ENCODE measurements at regions not wholly inside any gene's neighbourhood (a gene's known extent, or its start where the extent isn't known, plus 50 kb on each side); places are given as distances from the start of the nearest gene placed in this dataset.

DNA sequence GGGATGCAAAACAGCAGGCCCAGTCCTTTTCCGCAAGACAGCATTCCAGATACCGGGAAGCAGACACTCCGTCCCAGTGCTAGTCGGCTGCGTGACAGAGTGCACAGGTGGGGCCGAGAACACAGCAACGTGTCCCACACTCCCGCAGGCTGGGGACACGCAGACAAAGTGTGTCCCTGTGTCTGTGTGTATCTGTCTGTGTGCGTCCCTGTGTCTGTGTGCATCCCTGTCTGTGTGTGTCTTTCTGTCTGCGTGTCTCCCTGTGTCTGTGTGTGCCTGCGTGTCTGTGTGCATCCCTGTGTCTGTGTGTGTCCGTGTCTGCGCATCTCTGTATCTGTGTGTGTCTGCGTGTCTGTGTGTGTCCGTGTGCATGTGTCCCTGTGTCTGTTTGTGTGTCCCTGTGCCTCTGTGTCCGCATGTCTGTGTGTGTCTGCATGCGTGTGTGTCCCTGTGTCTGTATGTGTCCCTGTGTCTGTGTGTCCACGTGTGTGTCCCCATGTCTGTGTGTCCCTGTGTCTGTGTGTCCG is 137.0 kb downstream of the MRPL36 start:
- peaks cover 88% of the 10 kb centered on the region for H3K27me3 ChIP-seq (ENCODE audit: insufficient read depth, low read depth)

GRCh38 chr5:1661831-1662558 is 137.6 kb downstream of the MRPL36 start:
- no peak for TF ChIP-seq CTCF (conservative IDR thresholded peaks at IDR 0.05)
- no peak for TF ChIP-seq EZH2 (IDR thresholded peaks at IDR 0.05; ENCODE audit: low read depth)
- no peaks in the 10 kb centered on the region for H3K9me3 ChIP-seq (ENCODE audit: insufficient read depth, low read depth)
- no peak overlapping the region for H2AFZ ChIP-seq
- H3K36me3 ChIP-seq (ENCODE audit: low read depth) = no peaks in the 10 kb centered on the region
- intact Hi-C loops (cut with micrococcal nuclease; ENCODE audit: unreplicated experiment) = no loop called here
- POLR2A ChIA-PET (ENCODE audit: unreplicated experiment) = no interaction called here
- no peaks in the 10 kb centered on the region for H3K9me2 ChIP-seq (ENCODE audit: insufficient read depth)
- no peaks in the 10 kb centered on the region for H4K20me1 ChIP-seq (ENCODE audit: insufficient read depth)
- no peaks in the 10 kb centered on the region for H3K4me1 ChIP-seq (replicated peaks; ENCODE audit: insufficient read depth)
- no peak overlapping the region for H3K4me2 ChIP-seq
- peaks cover 94% of the 10 kb centered on the region for H3K27me3 ChIP-seq (ENCODE audit: insufficient read depth, low read depth)
- DNase-seq = peak in 1 of 2 experiments; percentile 33
- no TSS peak for BruUV-seq (replicated peaks)
- H3F3A ChIP-seq (ENCODE audit: insufficient read depth, low read depth) = no peaks in the 10 kb centered on the region
- H3K27ac ChIP-seq = no peak overlapping the region
- no peaks in the 10 kb centered on the region for H3K79me2 ChIP-seq (ENCODE audit: low read depth)
- no peak overlapping the region for H3K4me3 ChIP-seq
- CTCF ChIA-PET = no interaction called here

More for the DNA sequence above, 137.0 kb downstream of the MRPL36 start:
- intact Hi-C loops (cut with micrococcal nuclease; ENCODE audit: unreplicated experiment) = no loop called here
- no peak overlapping the region for H2AFZ ChIP-seq
- no peaks in the 10 kb centered on the region for H3K79me2 ChIP-seq (ENCODE audit: low read depth)
- ChIA-PET POLR2A (ENCODE audit: unreplicated experiment) (no interaction called here), CTCF (no interaction called here)
- H3K9me3 ChIP-seq (ENCODE audit: insufficient read depth, low read depth) = no peaks in the 10 kb centered on the region
- TF ChIP-seq EZH2 (IDR thresholded peaks at IDR 0.05; ENCODE audit: low read depth) = no peak
- TF ChIP-seq CTCF (conservative IDR thresholded peaks at IDR 0.05) = no peak
- H3K4me3 ChIP-seq = no peak overlapping the region
- no peaks in the 10 kb centered on the region for H3K9me2 ChIP-seq (ENCODE audit: insufficient read depth)
- no peak overlapping the region for H3K4me2 ChIP-seq
- no peak for DNase-seq
- H3K36me3 ChIP-seq (ENCODE audit: low read depth) = no peaks in the 10 kb centered on the region
- H3F3A ChIP-seq (ENCODE audit: insufficient read depth, low read depth) = no peaks in the 10 kb centered on the region
- BruUV-seq (replicated peaks) = no TSS peak
- H3K4me1 ChIP-seq (replicated peaks; ENCODE audit: insufficient read depth) = no peaks in the 10 kb centered on the region
- H3K27ac ChIP-seq = no peak overlapping the region
- no peaks in the 10 kb centered on the region for H4K20me1 ChIP-seq (ENCODE audit: insufficient read depth)

GRCh38 chr5:1661311-1661710 is 137.6 kb upstream of the LPCAT1 start:
- Histone ChIP-seq H2AFZ (no peak overlapping the region), H3K9me2 (ENCODE audit: insufficient read depth) (no peaks in the 10 kb centered on the region), H3K9me3 (ENCODE audit: insufficient read depth, low read depth) (no peaks in the 10 kb centered on the region), H3K79me2 (ENCODE audit: low read depth) (no peaks in the 10 kb centered on the region), H3K4me1 (replicated peaks; ENCODE audit: insufficient read depth) (no peaks in the 10 kb centered on the region), H3K4me3 (no peak overlapping the region), H3K27me3 (ENCODE audit: insufficient read depth, low read depth) (peaks cover 94% of the 10 kb centered on the region), H3K4me2 (no peak overlapping the region), H3K36me3 (ENCODE audit: low read depth) (no peaks in the 10 kb centered on the region), H3K27ac (no peak overlapping the region), H4K20me1 (ENCODE audit: insufficient read depth) (no peaks in the 10 kb centered on the region), H3F3A (ENCODE audit: insufficient read depth, low read depth) (no peaks in the 10 kb centered on the region)
- CTCF ChIA-PET = interaction anchor here (0.8 kb wide), 1 partner anchor 707 kb away, joined by 6 read pairs; no protein-coding TSS in a partner anchor
- intact Hi-C loops (cut with micrococcal nuclease; ENCODE audit: unreplicated experiment) = no loop called here
- no peak for DNase-seq
- TF ChIP-seq CTCF (conservative IDR thresholded peaks at IDR 0.05) (no peak), EZH2 (IDR thresholded peaks at IDR 0.05; ENCODE audit: low read depth) (no peak)
- BruUV-seq (replicated peaks) = no TSS peak
- POLR2A ChIA-PET (ENCODE audit: unreplicated experiment) = no interaction called here

Data from PC-9 (cell line).